ENCODE measurements at regions not wholly inside any gene's neighbourhood (a gene's known extent, or its start where the extent isn't known, plus 50 kb on each side); places are given as distances from the start of the nearest gene placed in this dataset.

DNA sequence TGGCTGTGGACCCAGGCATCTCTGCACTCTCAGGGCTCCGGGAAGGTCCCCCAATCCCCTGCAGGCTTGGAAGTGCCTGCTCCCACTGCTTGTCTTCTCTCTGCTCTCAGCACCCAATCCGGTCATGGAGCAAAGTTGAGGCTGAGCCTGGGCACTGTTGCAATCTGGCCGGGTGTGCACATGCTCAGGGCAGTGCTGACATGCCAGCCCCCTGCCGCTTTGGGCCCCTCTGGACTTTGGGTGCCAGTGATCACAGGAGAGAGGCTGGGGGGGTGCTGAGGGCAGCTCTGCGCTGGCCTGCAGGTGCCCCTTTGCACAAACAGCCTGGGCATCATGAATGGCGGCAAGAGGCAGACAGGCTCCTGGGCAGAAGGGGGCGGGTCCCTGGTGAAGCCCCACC lies 85.4 kb upstream of the OSBPL8 start:
- FAIRE-seq, result no peak

DNA sequence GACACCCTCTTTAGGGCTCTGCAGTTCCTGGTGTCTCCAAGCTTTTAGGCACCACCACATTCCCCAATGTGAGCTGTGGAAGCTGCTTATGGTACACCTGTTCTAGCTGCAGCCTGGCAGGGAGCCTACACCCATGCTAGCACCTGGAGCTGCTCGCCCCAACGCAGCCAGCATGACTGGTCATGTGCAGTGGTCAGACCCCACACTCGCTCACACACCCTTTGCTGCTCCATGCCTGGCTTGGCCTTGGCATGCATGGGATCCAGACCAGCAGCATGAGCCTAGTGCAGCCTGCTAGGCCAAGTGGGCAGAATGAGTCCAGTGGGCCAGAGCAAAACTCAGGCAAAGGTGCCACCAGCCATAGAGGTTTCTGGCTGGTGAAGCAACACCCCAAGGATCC lies 86.4 kb upstream of the OSBPL8 start:
- H3K36me3 ChIP-seq (ENCODE audit: control insufficient read depth in 3 of 3, insufficient read depth in 2 of 3, low read depth in 1 of 3, low read length in 3 of 3), result no peaks in the 10 kb centered on the region
- 66 to 92% (median 81%) methylated on average over 3 of the region's 3 CpGs for WGBS, 3 donors
- no peaks in the 10 kb centered on the region for H3K27me3 ChIP-seq (ENCODE audit: control insufficient read depth in 3 of 3, insufficient read depth in 3 of 3, low read length in 3 of 3)
- no peaks in the 10 kb centered on the region for H3K9me3 ChIP-seq (ENCODE audit: control insufficient read depth in 2 of 2, insufficient read depth in 1 of 2, low read depth in 1 of 2, low read length in 1 of 2)
- DNase-seq (no peak), FAIRE-seq (no peak)
- H3K4me3 ChIP-seq (ENCODE audit: low read depth in 1 of 3, low read length in 3 of 3), result no peak overlapping the region
- no peaks in the 10 kb centered on the region for H3K4me1 ChIP-seq (ENCODE audit: control insufficient read depth in 3 of 3, insufficient read depth in 2 of 3, low read depth in 1 of 3, low read length in 2 of 3)
- no peak overlapping the region for H3K27ac ChIP-seq (ENCODE audit: low read depth in 1 of 3, low read length in 2 of 3)

More for the DNA sequence above, 85.4 kb upstream of the OSBPL8 start:
- no peak for DNase-seq
- Histone ChIP-seq H3K4me1 (ENCODE audit: control insufficient read depth in 3 of 3, insufficient read depth in 2 of 3, low read depth in 1 of 3, low read length in 2 of 3) (no peaks in the 10 kb centered on the region), H3K27me3 (ENCODE audit: control insufficient read depth in 3 of 3, insufficient read depth in 3 of 3, low read length in 3 of 3) (no peaks in the 10 kb centered on the region), H3K9me3 (ENCODE audit: control insufficient read depth in 2 of 2, insufficient read depth in 1 of 2, low read depth in 1 of 2, low read length in 1 of 2) (no peaks in the 10 kb centered on the region), H3K27ac (ENCODE audit: low read depth in 1 of 3, low read length in 2 of 3) (no peak overlapping the region), H3K4me3 (ENCODE audit: low read depth in 1 of 3, low read length in 3 of 3) (no peak overlapping the region), H3K36me3 (ENCODE audit: control insufficient read depth in 3 of 3, insufficient read depth in 2 of 3, low read depth in 1 of 3, low read length in 3 of 3) (no peaks in the 10 kb centered on the region)
- WGBS, 3 donors, result 79 to 92% (median 80%) methylated on average over 7 of the region's 7 CpGs

DNA sequence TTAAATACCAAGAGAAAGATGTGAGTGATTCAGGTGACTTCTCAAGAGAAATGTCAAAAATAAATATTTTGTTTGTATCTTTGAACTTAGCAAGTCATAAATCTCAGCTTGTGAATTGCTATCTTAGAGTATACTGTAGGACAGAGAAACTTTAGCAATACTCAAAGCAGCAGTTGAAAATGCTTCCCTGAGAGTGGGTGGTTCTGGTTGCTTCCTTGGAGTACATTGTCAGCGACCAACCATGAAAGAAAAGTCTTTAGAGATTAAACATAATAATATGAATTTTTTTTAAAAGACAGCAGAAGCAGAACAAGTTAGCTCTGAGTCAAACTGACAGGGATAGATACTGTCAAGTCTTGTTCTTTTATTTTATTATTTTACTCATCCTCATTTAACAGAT lies 86.8 kb upstream of the OSBPL8 start:
- H3K4me3 ChIP-seq (ENCODE audit: low read depth in 1 of 3, low read length in 3 of 3), result no peak overlapping the region
- WGBS, 3 donors, result 82 to 90% (median 86%) methylated on average over 1 of the region's 1 CpG
- FAIRE-seq, result no peak
- H3K4me1 ChIP-seq (ENCODE audit: control insufficient read depth in 3 of 3, insufficient read depth in 2 of 3, low read depth in 1 of 3, low read length in 2 of 3), result no peaks in the 10 kb centered on the region
- H3K9me3 ChIP-seq (ENCODE audit: control insufficient read depth in 2 of 2, insufficient read depth in 1 of 2, low read depth in 1 of 2, low read length in 1 of 2), result no peaks in the 10 kb centered on the region
- H3K36me3 ChIP-seq (ENCODE audit: control insufficient read depth in 3 of 3, insufficient read depth in 2 of 3, low read depth in 1 of 3, low read length in 3 of 3), result no peaks in the 10 kb centered on the region
- no peak overlapping the region for H3K27ac ChIP-seq (ENCODE audit: low read depth in 1 of 3, low read length in 2 of 3)
- DNase-seq, result no peak
- no peaks in the 10 kb centered on the region for H3K27me3 ChIP-seq (ENCODE audit: control insufficient read depth in 3 of 3, insufficient read depth in 3 of 3, low read length in 3 of 3)

DNA sequence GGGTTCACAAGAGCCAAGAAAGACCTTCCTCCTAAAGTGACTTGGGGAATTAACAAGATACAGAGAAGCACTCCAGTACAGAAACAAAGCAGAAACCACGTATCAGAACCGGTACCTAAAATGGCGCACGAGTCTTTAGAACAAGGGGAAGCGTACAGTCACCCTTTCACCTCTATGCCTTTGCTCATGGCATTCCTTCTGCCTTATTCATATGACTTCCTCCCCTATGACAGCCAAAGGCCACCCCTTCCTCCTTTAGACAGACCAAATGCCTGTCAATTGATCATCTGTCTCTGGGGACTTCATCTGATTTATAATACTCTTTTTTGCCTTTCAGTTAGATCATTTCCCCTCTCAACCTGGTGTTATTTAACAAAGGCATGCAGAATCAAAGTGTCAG lies 89.5 kb upstream of the OSBPL8 start:
- FAIRE-seq (no peak), DNase-seq (no peak)
- Histone ChIP-seq H3K4me1 (ENCODE audit: control insufficient read depth in 3 of 3, insufficient read depth in 2 of 3, low read depth in 1 of 3, low read length in 2 of 3) (peaks cover 0 to 10% (median 0%) of the 10 kb centered on the region in 3 donors), H3K36me3 (ENCODE audit: control insufficient read depth in 3 of 3, insufficient read depth in 2 of 3, low read depth in 1 of 3, low read length in 3 of 3) (no peaks in the 10 kb centered on the region), H3K9me3 (ENCODE audit: control insufficient read depth in 2 of 2, insufficient read depth in 1 of 2, low read depth in 1 of 2, low read length in 1 of 2) (no peaks in the 10 kb centered on the region), H3K27ac (ENCODE audit: low read depth in 1 of 3, low read length in 2 of 3) (no peak overlapping the region), H3K4me3 (ENCODE audit: low read depth in 1 of 3, low read length in 3 of 3) (no peak overlapping the region), H3K27me3 (ENCODE audit: control insufficient read depth in 3 of 3, insufficient read depth in 3 of 3, low read length in 3 of 3) (no peaks in the 10 kb centered on the region)
- 92 to 94% (median 94%) methylated on average over 5 of the region's 5 CpGs for WGBS, 3 donors

DNA sequence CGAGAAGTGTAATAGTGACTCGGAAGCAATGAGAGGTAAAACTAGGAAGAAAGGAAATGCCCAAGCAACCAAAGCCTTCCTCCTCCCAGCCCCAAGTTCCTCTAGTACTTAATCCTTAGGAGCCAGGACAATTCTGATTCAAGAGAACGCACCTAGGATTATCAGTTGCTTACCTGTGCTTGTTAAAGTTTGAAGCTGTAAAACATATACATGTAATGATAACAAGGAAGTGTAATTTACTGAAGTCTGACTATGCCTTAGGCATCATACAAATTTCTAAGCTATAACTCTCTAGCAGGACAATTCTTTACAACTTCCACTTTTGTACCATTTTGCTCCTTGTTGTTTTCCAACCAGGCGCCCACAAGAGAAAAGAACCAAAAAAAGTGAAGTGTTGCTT lies 92.8 kb upstream of the OSBPL8 start:
- Histone ChIP-seq H3K27ac (ENCODE audit: low read depth in 1 of 3, low read length in 2 of 3) (no peak overlapping the region), H3K4me3 (ENCODE audit: low read depth in 1 of 3, low read length in 3 of 3) (no peak overlapping the region), H3K27me3 (ENCODE audit: control insufficient read depth in 3 of 3, insufficient read depth in 3 of 3, low read length in 3 of 3) (no peaks in the 10 kb centered on the region), H3K4me1 (ENCODE audit: control insufficient read depth in 3 of 3, insufficient read depth in 2 of 3, low read depth in 1 of 3, low read length in 2 of 3) (peaks cover 0 to 10% (median 0%) of the 10 kb centered on the region in 3 donors), H3K36me3 (ENCODE audit: control insufficient read depth in 3 of 3, insufficient read depth in 2 of 3, low read depth in 1 of 3, low read length in 3 of 3) (no peaks in the 10 kb centered on the region), H3K9me3 (ENCODE audit: control insufficient read depth in 2 of 2, insufficient read depth in 1 of 2, low read depth in 1 of 2, low read length in 1 of 2) (no peaks in the 10 kb centered on the region)
- 30 to 61% (median 51%) methylated on average over 4 of the region's 4 CpGs for WGBS, 3 donors
- DNase-seq (peak; percentile 20 to 32), FAIRE-seq (no peak)

DNA sequence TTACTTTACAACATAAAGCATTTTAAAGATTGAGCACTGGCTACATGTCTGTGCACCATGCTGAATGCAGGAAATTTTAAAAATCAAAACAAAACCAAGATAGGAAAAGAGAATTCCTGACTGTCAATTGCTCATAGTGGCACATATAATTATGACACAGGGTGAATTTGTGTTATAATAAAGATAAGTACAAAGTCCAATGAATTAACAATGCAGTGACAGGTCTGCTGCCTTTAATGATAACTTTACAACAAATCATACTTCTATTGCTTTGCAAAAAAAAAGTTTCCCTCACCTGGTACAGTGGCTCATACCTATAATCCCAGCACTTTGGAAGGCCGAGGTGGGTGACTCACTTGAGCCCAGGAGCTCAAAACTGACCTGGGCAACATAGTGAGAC lies 93.8 kb upstream of the OSBPL8 start:
- DNase-seq, result peak in 1 of 2 donors; percentile 9
- 0 to 63% (median 26%) methylated on average over 1 of the region's 1 CpG for WGBS, 3 donors
- H3K27ac ChIP-seq (ENCODE audit: low read depth in 1 of 3, low read length in 2 of 3), result no peak overlapping the region
- H3K27me3 ChIP-seq (ENCODE audit: control insufficient read depth in 3 of 3, insufficient read depth in 3 of 3, low read length in 3 of 3), result no peaks in the 10 kb centered on the region
- H3K4me1 ChIP-seq (ENCODE audit: control insufficient read depth in 3 of 3, insufficient read depth in 2 of 3, low read depth in 1 of 3, low read length in 2 of 3), result peaks cover 0 to 10% (median 0%) of the 10 kb centered on the region in 3 donors
- peaks cover 0 to 7% of the 10 kb centered on the region in 2 donors for H3K9me3 ChIP-seq (ENCODE audit: control insufficient read depth in 2 of 2, insufficient read depth in 1 of 2, low read depth in 1 of 2, low read length in 1 of 2)
- H3K4me3 ChIP-seq (ENCODE audit: low read depth in 1 of 3, low read length in 3 of 3), result no peak overlapping the region
- no peak for FAIRE-seq
- no peaks in the 10 kb centered on the region for H3K36me3 ChIP-seq (ENCODE audit: control insufficient read depth in 3 of 3, insufficient read depth in 2 of 3, low read depth in 1 of 3, low read length in 3 of 3)

DNA sequence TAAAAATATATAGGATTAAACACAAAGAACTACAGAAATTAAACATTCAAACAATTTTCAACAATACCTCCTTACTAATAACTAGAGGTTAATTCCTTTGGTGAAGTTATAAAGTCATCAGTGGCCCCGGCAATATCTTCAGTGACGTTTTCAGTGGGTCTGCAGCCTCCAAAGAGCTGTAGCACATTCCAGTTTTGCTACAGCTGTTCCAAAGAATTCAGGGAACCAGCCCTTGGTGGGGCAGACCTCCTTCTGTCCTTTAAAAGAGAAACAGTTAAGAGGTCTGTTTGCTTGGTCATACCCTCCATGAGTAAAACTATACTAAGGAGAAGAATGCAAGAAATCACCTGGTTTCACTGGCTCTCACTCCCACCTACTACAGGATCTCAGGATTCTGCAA lies 99.2 kb upstream of the ZDHHC17 start:
- peaks cover 0 to 6% (median 0%) of the 10 kb centered on the region in 3 donors for H3K4me1 ChIP-seq (ENCODE audit: control insufficient read depth in 3 of 3, insufficient read depth in 2 of 3, low read depth in 1 of 3, low read length in 2 of 3)
- H3K27me3 ChIP-seq (ENCODE audit: control insufficient read depth in 3 of 3, insufficient read depth in 3 of 3, low read length in 3 of 3), result no peaks in the 10 kb centered on the region
- no peak for DNase-seq
- FAIRE-seq, result no peak
- H3K36me3 ChIP-seq (ENCODE audit: control insufficient read depth in 3 of 3, insufficient read depth in 2 of 3, low read depth in 1 of 3, low read length in 3 of 3), result no peaks in the 10 kb centered on the region
- 66 to 77% (median 76%) methylated on average over 2 of the region's 2 CpGs for WGBS, 3 donors
- H3K4me3 ChIP-seq (ENCODE audit: low read depth in 1 of 3, low read length in 3 of 3), result no peak overlapping the region
- H3K27ac ChIP-seq (ENCODE audit: low read depth in 1 of 3, low read length in 2 of 3), result no peak overlapping the region
- no peaks in the 10 kb centered on the region for H3K9me3 ChIP-seq (ENCODE audit: control insufficient read depth in 2 of 2, insufficient read depth in 1 of 2, low read depth in 1 of 2, low read length in 1 of 2)

DNA sequence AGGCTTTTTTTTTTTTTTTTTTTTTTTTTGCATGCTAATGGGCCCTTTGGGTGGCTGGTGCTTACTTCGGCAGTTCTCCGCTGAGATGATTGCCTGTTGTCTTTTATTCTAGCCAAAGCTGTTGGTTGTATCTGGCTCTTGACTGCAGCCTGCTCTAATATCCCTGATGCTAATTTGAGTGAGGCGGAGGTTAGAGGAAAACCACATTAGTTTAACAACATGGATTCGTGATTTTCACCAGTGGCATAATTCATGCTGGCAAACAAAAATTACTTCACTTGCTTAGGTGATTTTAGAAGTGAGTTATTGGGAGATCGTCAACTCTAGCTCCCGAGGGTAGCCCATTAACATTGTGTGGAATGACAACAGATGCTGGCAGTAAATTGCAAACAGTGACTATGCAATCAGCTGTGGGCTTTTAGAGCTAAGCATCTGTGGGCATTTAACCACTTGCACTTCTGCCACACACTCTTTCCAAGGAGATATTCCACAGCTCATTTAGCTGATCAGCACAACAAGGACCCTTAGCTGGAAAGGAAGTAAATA lies 97.6 kb upstream of the ZDHHC17 start:
- H3K4me1 ChIP-seq (ENCODE audit: control insufficient read depth in 3 of 3, insufficient read depth in 2 of 3, low read depth in 1 of 3, low read length in 2 of 3), result peaks cover 0 to 6% (median 0%) of the 10 kb centered on the region in 3 donors
- DNase-seq (peak in 1 of 2 donors; percentile 8), FAIRE-seq (no peak)
- no peaks in the 10 kb centered on the region for H3K36me3 ChIP-seq (ENCODE audit: control insufficient read depth in 3 of 3, insufficient read depth in 2 of 3, low read depth in 1 of 3, low read length in 3 of 3)
- H3K9me3 ChIP-seq (ENCODE audit: control insufficient read depth in 2 of 2, insufficient read depth in 1 of 2, low read depth in 1 of 2, low read length in 1 of 2), result no peaks in the 10 kb centered on the region
- no peak overlapping the region for H3K27ac ChIP-seq (ENCODE audit: low read depth in 1 of 3, low read length in 2 of 3)
- H3K27me3 ChIP-seq (ENCODE audit: control insufficient read depth in 3 of 3, insufficient read depth in 3 of 3, low read length in 3 of 3), result no peaks in the 10 kb centered on the region
- 36 to 58% (median 49%) methylated on average over 6 of the region's 6 CpGs for WGBS, 3 donors
- H3K4me3 ChIP-seq (ENCODE audit: low read depth in 1 of 3, low read length in 3 of 3), result no peak overlapping the region

DNA sequence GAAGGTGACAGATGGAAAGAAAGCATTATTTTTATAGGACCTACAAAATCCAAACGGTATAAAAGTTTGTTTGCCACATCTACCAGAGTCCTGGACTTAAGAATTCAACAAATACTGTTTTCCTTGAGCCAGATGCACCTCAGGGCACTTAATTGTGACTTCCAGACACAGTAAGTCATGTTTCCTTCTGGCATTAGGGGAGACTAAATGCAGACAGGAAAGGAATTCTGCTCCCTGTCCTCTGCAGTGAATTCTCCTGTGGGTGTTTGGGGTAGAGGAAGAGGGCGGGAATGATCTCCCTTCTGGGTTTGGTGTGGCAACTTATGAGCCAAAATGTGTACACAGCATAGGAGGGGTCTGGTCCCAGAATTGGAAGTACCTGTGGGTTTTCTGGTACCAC lies 93.9 kb upstream of the ZDHHC17 start:
- FAIRE-seq (no peak), DNase-seq (no peak)
- Histone ChIP-seq H3K27ac (ENCODE audit: low read depth in 1 of 3, low read length in 2 of 3) (no peak overlapping the region), H3K4me3 (ENCODE audit: low read depth in 1 of 3, low read length in 3 of 3) (no peak overlapping the region), H3K9me3 (ENCODE audit: control insufficient read depth in 2 of 2, insufficient read depth in 1 of 2, low read depth in 1 of 2, low read length in 1 of 2) (peaks cover 0 to 4% of the 10 kb centered on the region in 2 donors), H3K36me3 (ENCODE audit: control insufficient read depth in 3 of 3, insufficient read depth in 2 of 3, low read depth in 1 of 3, low read length in 3 of 3) (no peaks in the 10 kb centered on the region), H3K27me3 (ENCODE audit: control insufficient read depth in 3 of 3, insufficient read depth in 3 of 3, low read length in 3 of 3) (no peaks in the 10 kb centered on the region), H3K4me1 (ENCODE audit: control insufficient read depth in 3 of 3, insufficient read depth in 2 of 3, low read depth in 1 of 3, low read length in 2 of 3) (peaks cover 0 to 6% (median 0%) of the 10 kb centered on the region in 3 donors)
- WGBS, 3 donors, result 69 to 91% (median 78%) methylated on average over 2 of the region's 2 CpGs
